Pulmonary artery endothelial cell (primary cell): ENCODE measurements at regions not wholly inside any gene's neighbourhood (a gene's known extent, or its start where the extent isn't known, plus 50 kb on each side); places are given as distances from the start of the nearest gene placed in this dataset.

ENCODE experiments used
- DNase-seq: peaks from one replicate; pipeline ENCODE4 v3.0.0-alpha.2; 2011; ENCODE audit warnings: low read depth, low spot score

DNA sequence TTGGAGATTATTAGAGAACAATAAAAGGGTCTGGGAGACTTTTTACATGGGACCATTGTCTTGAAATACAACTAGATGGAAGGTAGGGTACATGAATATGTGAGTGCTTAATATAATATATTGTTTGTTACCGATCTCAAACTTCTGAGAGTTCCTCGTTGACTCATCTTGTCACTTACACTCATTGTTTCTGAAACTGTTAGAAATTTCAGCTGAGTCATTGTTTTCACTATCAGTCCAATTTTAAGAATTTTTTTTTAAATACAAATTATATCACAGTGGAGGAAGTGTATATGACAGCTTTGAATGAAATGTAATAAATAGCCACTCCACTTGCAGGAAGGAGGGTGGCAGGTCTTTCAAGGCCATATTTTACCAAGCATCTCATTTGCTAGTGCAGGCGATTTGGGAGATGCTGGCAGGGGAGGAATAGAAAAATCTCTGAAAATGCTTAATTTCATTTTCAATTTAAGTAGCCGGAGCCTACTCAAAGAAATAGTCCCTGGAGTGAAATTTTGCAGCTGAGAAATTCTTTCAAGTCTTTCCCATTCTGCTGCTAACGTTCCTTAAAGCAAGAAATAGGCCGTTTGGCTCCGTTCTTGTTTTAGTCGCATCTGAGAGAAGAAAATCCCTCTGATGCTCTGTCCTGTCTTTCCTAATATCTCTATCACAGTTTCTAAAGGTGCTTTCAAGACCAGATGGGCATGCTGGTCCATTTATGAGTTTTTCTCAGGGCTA lies 1404.2 kb upstream of the CELF2 start:
- DNase-seq: no peak

DNA sequence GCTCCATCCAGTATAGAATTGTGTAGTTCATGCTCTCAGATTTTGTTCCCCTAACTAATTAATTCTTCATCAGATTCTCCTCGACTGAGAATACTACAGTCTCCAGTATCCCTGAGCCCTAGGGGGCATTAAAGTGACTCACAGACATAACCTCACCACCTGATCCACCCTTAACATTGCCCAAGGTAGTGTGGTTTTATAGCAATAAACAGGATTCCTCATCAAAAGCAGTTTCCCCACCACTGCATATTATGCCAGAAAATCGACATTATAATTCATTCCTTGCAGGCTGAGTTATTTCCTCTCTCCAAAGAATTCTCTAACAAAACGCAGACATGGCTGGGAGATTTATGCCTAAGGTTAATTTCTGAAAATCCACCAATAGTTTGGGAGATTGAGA lies 1402.5 kb upstream of the CELF2 start:
- DNase-seq: no peak

DNA sequence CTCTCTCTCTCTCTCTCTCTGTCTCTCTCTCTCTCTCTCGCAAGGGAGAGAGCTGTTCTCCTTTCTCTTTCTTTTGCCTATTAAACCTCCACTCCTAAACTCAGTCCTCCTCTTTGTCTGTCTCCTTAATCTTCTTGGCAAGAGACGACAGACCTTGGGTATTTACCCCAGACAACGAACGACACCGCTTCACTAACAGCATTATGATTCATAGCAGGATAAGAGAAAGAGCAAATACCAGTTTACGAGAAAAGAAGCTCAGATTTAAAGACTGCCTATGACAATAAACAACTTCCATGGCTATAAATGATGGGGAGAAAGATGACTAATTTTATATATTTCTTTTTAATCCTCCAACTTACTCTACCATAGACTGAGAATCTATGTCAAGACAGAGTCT lies 1396.5 kb upstream of the CELF2 start:
- DNase-seq: no peak

DNA sequence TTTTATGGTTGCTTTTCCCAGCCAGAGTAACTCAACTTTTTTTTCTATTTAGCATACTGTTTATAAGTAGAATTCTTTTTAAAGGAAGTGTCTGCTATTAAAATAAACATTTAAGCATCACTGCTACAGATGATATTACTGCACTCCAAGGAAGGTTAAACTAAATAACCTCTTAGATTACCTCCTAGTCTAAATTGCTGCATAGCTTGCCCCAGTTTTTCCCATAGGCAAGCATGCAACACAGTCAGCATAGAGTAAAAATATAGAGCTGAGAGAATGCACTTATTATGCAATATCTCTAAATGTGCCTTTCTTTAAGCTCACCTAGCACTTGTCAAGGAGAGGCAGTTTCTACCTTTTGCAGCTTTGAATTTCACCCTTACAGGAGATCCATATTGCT lies 1392.4 kb upstream of the CELF2 start:
- no peak for DNase-seq

DNA sequence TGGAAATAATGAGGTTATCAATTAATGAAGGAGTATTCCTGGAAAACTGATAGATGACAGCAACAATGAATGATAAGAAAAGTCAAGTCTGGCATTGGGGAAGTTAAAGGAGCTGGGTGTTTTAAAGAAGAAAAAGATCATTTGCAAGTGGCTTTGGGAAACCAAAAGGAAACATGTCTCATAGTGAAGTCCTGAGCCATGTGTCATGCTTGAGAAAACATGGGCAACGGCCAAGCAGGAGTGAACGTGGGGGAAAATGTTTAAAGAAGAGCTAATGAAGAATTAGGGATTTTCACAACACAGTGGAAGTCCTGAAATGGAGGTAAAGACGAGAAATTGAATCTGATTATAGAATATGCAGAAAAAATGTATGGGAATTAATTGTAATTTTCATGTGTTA lies 1383.2 kb upstream of the CELF2 start:
- DNase-seq: no peak

DNA sequence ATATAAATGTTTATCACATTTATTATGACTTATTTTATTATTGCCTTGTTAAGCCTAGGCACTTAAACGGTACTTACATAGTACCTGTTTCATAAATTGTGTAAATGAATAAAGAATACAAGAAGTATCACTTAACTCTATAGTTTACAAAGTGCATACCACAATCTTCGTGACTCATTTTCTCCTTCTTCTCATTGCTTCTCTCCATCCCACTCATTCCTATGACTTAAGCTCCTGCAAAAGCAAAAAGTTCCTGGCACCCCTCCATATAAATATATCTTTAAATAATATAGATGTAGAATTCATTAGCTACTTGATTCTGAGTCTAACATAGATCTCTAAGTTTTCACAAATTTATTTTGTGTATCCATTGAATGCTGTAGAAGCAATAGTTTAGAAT lies 1382.0 kb upstream of the CELF2 start:
- no peak for DNase-seq

DNA sequence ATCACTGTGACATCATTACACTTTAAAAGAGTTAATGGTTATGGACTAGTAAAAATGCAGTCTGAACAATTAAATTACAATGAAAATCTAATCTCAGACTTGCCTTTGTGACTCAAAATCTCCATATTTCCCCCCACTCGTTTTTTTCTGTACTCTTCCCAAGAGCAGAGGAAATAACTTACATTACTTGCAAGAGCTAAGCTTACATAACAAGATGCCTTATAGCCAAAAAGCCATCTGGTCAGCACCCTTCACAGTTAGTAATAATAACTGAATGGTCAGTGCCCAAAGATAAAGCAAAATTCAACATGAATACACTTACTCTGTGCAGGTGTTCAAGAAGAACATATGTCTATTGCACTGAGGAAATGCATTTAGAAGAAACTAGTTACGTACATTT lies 1381.5 kb upstream of the CELF2 start:
- DNase-seq: no peak

DNA sequence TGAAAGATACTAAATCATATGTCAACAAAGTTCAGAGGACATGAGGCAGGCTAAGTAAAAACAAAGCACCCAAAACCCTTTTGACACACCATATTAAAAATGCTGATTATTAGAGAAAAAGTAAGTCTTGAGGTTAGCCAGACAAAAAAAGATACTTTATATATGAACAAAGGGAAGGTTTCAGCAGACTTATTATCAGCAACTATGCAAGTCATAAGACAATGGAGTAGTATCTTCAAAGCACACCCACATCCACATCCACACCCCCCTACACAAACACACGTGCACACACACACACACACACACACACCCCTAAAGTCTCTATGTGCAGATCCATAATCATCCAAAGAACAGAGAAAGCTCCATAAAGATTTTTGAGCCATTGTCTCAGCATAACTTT lies 1373.9 kb upstream of the CELF2 start:
- DNase-seq: no peak

DNA sequence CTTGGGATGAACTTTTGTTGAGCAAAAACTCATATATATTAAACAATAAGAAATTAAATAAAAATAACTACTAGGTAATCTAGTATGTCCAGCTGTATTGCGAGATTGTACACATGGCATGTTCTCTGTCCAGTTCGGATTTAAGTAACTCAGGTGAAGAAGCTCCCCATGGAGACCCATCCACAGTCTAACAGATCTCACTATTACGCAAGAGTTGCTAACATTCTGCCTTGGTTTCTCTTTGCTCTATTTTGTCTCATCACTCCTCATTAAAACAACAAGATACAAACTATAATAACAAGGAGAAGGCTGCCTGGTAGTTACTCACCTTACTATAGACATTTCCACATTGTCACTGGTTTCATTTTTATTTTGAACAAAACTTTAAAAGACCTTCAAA lies 1372.3 kb upstream of the CELF2 start:
- no peak for DNase-seq

DNA sequence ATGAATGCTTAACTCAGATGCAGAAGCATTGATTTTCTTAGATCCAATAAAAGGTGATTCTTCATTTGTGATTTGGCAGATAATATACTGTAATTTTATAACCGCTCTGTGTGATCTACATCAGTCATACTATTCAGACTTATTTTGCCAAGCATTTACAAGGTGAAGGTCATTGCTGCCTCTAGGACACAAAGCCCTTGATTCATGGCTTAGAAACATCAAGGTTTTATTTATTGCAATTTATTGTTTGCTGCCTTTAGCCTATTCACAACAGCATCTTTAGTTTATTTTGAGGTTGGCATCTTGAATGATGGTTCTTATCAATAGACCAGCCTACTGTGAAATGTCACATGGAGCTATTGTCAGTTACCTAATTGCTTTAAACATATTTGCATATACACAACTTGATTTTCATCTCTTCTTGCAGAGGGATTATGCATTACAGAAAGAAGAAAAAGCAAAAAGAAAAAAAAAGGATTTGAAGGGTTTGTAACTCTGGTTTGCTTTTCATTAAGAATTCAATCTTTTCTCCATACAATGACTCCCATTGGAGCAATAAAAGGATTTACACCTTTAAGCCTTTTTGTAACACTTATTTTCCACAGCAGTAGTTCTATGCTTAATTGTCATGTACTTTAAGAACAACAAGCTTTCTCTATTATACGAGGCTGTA lies 1371.6 kb upstream of the CELF2 start:
- DNase-seq: no peak

DNA sequence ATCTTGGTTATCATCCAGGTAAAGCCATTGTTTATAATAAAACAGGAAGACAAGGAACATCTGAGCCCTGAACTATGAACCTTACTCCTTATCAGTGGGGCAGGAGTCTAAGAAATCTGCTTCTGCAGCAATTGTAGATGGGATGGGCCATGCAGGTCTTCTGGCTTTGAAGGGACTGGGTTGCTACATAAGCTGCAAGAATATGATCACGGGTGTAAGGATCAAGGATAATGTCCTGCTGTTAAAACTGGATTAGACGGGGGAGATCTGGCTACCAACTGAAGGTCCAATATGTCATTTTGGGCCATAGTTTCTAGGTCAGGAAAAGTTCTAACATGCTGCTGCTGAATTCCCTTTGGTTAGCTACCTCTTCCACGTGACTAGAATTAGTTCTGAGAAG lies 1363.4 kb upstream of the CELF2 start:
- DNase-seq: no peak

DNA sequence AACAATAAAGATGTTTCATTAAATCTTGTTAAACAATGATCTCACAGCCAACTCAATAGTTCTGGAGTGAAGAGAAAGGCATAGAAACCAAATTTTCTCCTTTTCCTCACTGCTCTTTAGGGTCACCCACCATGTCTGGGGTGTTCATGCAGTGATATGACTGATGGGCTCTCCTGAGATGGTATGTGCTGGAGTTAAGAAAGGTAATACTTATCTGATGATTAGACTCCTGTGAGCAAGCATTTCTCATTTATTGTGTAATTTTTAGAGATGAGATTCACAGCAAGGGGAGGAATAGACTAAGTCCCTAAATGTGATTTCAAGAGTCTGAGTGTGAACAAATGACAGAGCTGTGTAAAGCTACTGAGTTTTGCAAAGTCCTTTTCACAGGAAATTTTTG lies 1361.3 kb upstream of the CELF2 start:
- no peak for DNase-seq

DNA sequence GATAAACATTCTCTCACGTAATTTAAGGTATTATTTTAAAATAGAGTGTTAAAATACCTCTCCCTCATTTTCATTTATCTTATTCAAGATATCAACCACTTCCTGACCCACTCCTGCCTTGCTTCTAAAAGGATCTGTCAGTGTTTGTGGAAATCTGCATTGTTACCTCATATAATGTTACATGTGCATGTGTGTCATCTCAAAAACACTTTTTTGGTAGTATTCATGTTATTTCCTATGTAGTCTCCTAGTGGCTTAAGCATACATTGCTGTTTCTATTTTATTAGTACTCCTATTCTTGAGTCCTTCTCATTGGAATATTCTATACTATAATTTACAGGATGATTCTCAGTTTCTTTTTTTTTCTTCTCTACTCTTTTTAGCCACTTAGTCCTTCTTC lies 1360.7 kb upstream of the CELF2 start:
- DNase-seq: no peak

DNA sequence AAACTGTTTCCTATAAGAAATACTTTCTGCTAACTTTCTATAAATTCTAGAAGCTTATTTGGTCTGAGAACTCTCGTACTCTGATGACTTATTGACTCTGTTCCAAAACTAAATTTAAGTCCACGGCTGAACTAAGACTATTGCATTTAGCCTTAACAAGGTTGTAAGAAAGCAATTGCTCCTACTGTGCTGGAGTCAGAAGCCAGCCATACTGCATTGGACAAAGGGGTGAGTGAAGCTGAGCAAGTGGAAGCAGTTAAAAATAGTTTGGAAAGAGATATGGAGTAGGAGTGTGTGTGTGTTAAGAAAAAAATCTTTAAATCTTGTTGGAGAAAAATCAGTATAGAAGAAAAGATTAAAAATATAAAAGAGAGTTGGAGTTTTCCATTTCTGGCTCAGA lies 1360.1 kb upstream of the CELF2 start:
- no peak for DNase-seq

DNA sequence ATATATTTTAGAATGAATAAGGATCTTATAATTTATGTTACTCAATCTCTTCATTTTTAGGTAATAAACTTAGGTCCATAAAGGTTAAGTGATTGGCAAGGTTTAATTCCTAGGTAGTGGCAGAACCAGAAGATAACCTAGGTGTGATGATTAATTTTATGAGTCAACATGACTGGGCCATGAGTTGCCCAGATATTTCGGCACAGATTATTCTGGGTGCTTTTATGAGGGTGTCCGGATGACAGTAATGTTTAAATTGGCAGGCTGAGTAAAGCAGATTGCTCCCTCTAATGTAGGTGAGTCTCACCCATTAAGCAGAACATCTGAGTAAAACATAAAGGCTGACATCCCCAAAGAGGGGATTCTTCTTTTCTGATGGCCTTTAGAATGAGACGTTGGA lies 1349.3 kb upstream of the CELF2 start:
- DNase-seq: no peak

DNA sequence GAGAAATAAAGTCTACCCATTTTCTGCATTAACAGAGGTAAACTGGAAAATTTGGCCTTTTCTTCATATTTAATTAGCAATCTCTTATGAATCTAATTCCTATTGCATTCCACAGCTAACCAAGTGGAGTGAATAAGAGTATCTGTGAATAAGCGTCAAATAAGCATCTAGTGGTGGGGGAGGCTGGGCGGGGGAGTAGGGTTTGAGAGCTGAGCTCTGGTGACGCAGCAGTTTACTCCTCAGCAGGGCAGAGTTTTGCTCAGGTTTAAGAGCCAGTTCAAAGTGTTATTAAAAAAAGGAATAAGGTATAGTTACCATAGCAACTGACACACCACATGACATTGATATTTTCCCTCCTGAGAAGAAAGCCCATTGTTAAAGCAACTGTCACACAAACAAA lies 1346.8 kb upstream of the CELF2 start:
- DNase-seq: no peak

DNA sequence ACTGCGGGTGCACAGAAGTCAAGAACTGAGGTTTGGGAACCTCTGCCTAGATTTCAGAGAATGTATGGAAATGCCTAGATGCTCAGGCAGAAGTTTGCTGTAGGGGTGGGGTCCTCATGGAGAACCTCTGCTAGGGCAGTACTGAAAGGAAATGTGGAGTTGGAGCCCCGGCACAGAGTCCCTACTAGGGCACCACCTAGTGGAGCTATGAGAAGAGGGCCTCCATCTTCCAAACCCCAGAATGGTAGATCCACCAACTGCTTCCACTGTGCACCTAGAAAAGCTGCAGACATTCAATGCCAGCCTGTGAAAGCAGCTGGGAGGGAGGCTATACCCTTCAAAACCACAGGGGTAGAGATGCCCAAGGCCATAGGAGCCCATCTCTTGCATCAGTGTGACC lies 1336.0 kb upstream of the CELF2 start:
- DNase-seq: no peak

DNA sequence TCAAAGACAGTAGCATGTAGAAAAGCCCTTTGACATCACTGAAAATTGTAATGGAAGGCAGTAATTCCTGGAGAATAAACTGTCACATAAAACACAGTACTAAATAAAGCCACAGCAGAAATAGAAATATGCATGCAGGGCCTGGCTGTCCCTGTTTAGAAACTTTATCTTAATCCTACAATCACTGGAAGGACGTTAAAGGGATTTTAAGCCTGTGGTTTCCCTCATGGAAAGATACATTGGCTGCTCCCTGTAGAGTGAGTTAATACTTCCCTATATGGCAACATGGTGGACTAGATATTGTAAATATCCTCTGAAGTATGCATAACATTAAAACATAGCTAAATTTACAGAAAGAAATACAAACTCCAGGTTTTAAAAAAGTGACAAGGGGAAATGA lies 1334.9 kb upstream of the CELF2 start:
- DNase-seq: no peak

DNA sequence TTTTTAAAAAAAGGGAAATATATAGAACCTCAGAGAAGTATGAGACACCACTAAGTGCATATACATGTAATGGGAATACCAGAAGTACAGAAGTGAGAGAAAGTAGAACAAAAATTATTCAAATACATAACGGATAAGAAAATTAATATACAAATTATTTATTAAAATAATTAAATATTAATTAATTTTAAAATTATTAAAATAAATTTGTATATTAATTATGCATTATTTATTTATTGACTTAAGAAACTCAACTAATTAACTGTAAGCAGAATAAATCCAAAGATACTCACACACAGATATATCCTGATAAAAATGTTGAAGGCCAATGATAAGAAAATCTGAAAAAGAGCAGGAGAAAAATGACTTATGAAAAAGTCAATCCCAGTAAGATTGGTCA lies 1333.5 kb upstream of the CELF2 start:
- no peak for DNase-seq

DNA sequence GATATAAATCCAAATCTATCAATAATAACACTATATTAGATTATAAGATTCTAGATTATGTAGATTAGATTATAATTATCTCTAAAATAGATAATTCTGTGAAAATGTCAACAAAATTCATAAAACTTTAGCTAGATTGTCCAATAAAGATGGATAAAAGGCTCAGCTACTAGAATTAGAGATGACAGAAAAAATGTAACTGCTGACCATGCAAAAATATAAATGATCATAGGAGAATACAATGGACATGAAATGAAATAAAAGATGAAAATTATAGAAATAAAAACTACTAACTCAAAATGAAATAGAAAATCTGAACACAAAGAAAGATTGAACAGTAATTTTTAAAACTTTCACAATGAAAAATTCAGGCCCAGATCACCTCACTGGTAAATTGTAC lies 1332.1 kb upstream of the CELF2 start:
- DNase-seq: no peak

DNA sequence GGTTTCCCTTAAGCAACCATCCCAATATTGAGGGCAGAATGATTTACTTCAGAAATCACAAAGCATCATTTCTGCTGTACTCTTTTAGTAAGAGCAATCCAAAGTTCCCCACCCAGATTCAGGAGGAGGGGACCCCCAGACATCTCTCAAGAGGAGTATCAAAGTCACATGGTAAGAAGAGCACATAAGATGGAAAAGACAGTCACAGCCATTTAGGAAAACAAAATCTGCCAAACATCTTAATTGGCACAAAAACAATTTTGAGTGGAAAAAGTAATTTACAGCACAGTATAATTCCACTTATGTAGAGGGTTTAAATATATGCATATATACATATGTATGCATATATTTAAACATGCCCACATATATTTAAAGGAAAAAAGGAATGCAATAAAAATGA lies 1329.0 kb upstream of the CELF2 start:
- no peak for DNase-seq

DNA sequence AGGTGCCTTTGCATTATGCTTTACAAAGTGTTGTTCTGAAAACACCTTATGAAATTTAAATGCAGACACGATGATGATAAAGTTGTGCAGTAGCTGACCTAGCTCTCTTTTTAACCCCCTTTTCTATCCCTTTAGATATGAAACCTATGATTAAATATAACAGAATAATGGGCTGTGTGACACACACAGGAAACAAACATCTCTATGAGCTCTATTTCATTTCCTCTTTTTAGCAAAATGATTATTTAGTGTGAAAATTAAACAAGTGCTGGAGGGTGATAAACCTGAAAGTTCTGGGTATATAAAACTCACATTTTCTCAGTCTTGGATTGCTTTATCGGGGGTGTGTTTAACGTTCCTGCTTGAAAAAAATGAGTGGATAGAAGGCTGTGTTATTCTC lies 1310.5 kb upstream of the CELF2 start:
- DNase-seq: no peak

DNA sequence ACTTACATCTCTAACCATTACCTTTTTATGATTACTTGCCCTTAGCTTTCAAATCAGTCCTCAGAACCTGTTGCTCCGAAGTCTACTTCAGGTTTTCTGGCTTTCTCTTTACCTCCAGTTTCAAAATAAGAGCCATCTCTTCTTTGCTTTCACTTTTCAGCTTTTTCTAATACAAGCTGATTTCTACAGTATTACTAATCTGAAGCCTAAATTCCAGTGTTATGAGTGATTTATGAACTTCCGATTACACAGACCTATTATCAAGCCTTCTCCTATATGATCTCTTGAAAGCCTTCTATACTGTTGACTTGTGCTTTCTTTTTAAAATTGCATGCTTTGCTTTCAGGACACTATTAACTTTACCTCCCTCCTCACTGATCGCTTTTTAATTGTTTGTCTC lies 1307.8 kb upstream of the CELF2 start:
- DNase-seq: no peak

DNA sequence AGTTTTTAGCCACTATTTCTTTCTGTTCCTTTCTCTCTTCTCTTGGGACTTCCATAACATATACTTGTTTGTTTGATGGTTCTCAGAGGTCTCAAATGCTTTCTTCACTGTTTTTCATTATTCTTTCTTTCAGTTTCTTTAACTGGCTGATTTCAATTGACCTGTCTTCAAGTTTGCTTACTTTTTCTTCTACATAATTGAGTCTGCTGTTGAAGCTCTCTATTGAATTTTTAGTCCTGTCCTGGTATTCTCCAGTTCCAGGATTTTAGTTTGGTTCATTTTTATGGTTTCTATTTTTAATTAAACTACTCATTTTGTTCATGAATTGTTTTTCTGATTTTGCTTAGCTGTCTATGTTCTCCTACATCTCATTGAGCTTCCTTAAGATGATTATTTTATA lies 1305.3 kb upstream of the CELF2 start:
- DNase-seq: no peak
